Ovary (tissue), 7 donors: ENCODE measurements at regions not wholly inside any gene's neighbourhood (a gene's known extent, or its start where the extent isn't known, plus 50 kb on each side); places are given as distances from the start of the nearest gene placed in this dataset.
"Not testable (repeated sequence)": the region's sequence is repeated elsewhere in the genome, so short reads cannot be mapped to it uniquely, and the experiment has no call there.

Source experiments
- DNase-seq, 5 donors: peaks; one replicate each; pipeline ENCODE4 v3.0.0-alpha.2; 2019 to 2020
- H3K27ac ChIP-seq, 2 donors: fragments of 200-600 bp; one replicate each; pipeline versions ENCODE4 v1.5.1 to v1.8.0; 2019 to 2022
- H3K27me3 ChIP-seq: fragments of 200-600 bp; one replicate; pipeline ENCODE4 v1.8.0; 2022
- H3K36me3 ChIP-seq: fragments of 200-600 bp; sonication (generic); one replicate; pipeline ENCODE4 v1.5.1; 2019
- H3K4me1 ChIP-seq: one replicate; pipeline ENCODE4 v1.8.1; 2013; ENCODE audit warnings: mild to moderate bottlenecking, moderate library complexity; ENCODE audit not compliant: insufficient read depth
- H3K4me3 ChIP-seq: fragments of 200-600 bp; sonication (generic); one replicate; pipeline ENCODE4 v1.5.1; 2017
- H3K9me3 ChIP-seq, 2 donors: fragments of 200-600 bp in 1 of 2; sonication (generic) in 1 of 2; one replicate each; pipeline versions ENCODE4 v1.5.1 to v1.8.1; 2013 to 2019; ENCODE audit warnings: mild to moderate bottlenecking in 1 of 2, moderate library complexity in 1 of 2
- EP300 ChIP-seq: sonication (generic); formaldehyde crosslinking; IDR thresholded peaks from one replicate; pipeline ENCODE4 v1.6.1; 2017; ENCODE audit warnings: antibody characterized with exemption
- POLR2A ChIP-seq: fragments of 450-650 bp; IDR thresholded peaks from one replicate; pipeline ENCODE4 v1.6.1; 2017; ENCODE audit warnings: antibody characterized with exemption, mild to moderate bottlenecking, moderate library complexity
- WGBS, 3 donors: extraction: QIAGEN DNeasy Blood & Tissue Kit in 1 of 3; methylation state at CpG; one replicate each; pipeline versions ENCODE4 v1.1.5 to v1.1.7; 2013 to 2017; 5-methylcytosine and 5-hydroxymethylcytosine counted together
- intact Hi-C, 4 donors: fragments of 100-400 bp; cut with DNase I; formaldehyde crosslinking; loops; one replicate each; pipeline versions ENCODE4 v1.11.0 to v1.15.1; 2022 to 2023
- TF ChIP-seq, protein P1 (sequence below), 3 donors: fragments of 450-650 bp in 2 of 3; fragments of 200-600 bp in 1 of 3; IDR thresholded peaks; one replicate each; pipeline versions ENCODE4 v1.5.1 to v1.8.0; 2016 to 2022; ENCODE audit warnings: antibody characterized with exemption in 3 of 3, mild to moderate bottlenecking in 1 of 3
- donor health status: DM: no; HTN: no; CAD: no; lungs with moderate emphysema.
- donor health status: DM: no; HTN: no; CAD: no.
- donor health status: Bipolar disorder and iron deficiency.
- donor health status: DM: no; HTN: no; CAD: no.
- donor health status: DM: yes; HTN: yes; CAD: no.

DNA sequence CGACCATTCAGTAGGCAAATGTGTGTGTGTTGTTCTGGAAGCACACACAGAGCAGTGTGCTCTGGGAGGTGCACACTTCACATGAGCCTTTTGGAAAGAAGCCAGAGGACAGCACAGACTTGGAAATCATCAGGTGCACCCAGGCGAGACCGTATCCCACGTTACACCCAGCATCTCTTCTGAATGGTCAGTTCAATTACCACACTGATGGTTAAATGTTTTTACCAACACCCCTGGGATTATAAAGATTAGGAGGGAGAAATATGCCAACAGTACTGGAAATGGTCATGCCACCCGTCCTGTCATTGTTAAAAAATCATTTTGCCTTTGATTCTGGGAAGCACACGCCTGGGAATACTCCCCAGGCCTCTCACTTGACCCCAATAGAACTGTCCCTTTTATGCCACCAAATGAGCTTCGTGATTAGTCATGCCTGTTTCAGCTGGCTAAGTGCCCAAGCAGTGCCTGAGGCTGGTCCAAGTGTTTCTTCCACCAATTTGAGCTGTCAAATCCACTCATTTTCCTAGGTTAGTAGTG is 183.7 kb downstream of the NRP2 start:
- intact Hi-C loops: no loop called here
- H3K4me1 ChIP-seq: no peaks in the 10 kb centered on the region
- no peak for TF ChIP-seq POLR2A
- H3K4me3 ChIP-seq: no peak overlapping the region
- H3K36me3 ChIP-seq: no peaks in the 10 kb centered on the region
- WGBS, 3 donors: 70 to 73% (median 72%) methylated on average over 7 of the region's 7 CpGs
- H3K27ac ChIP-seq: no peak overlapping the region
- no peaks in the 10 kb centered on the region for H3K27me3 ChIP-seq
- H3K9me3 ChIP-seq: no peaks in the 10 kb centered on the region
- no peak for DNase-seq

DNA sequence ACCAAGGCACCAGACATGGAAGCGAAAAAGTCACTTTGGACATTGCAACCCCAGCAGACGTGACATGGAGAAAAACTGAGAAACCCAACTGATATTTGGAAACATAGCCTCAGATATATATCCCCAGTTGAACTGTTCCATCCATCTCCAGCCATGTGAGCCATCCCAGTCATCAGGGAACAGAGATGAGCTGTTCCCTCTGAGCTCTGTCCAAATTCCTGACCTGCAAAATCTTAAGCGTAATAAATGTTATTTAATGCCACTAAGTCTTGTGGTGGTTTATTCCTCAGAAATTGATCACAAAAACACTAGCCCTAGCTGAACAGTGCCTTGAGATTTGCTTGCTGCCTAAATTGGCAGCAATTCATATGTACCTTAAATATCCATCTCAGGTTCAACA is 182.8 kb downstream of the NRP2 start:
- TF ChIP-seq, protein P1, sequence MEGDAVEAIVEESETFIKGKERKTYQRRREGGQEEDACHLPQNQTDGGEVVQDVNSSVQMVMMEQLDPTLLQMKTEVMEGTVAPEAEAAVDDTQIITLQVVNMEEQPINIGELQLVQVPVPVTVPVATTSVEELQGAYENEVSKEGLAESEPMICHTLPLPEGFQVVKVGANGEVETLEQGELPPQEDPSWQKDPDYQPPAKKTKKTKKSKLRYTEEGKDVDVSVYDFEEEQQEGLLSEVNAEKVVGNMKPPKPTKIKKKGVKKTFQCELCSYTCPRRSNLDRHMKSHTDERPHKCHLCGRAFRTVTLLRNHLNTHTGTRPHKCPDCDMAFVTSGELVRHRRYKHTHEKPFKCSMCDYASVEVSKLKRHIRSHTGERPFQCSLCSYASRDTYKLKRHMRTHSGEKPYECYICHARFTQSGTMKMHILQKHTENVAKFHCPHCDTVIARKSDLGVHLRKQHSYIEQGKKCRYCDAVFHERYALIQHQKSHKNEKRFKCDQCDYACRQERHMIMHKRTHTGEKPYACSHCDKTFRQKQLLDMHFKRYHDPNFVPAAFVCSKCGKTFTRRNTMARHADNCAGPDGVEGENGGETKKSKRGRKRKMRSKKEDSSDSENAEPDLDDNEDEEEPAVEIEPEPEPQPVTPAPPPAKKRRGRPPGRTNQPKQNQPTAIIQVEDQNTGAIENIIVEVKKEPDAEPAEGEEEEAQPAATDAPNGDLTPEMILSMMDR (IDR thresholded peaks at IDR 0.05): no peak
- TF ChIP-seq POLR2A: no peak
- no peak for TF ChIP-seq EP300
- intact Hi-C loops: no loop called here
- H3K27me3 ChIP-seq: no peaks in the 10 kb centered on the region
- no peak overlapping the region for H3K27ac ChIP-seq
- no peaks in the 10 kb centered on the region for H3K36me3 ChIP-seq
- no peak overlapping the region for H3K4me3 ChIP-seq
- DNase-seq: no peak
- WGBS, 3 donors: 84 to 94% (median 93%) methylated on average over 3 of the region's 3 CpGs
- no peaks in the 10 kb centered on the region for H3K9me3 ChIP-seq
- H3K4me1 ChIP-seq: no peaks in the 10 kb centered on the region

DNA sequence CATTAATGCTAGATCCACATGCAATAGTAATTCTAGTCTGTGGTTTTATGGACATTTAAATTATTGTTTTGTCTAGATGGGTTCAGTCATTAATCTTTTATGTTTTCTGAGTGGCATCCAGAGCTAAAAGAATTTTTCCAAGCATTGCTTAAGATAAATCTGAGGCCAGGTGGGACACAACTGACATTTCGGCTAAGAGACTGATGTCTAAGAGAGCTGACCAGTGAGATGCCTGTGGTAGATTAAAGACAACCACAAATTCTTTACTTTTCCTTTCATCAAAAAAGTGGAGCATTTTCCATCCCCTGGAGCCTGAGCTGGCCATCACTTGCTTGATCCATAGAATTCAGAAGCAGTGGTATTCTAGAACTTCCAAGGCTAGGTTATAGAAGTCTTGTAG is 182.2 kb downstream of the NRP2 start:
- Histone ChIP-seq H3K36me3 (no peaks in the 10 kb centered on the region), H3K9me3 (no peaks in the 10 kb centered on the region), H3K27me3 (no peaks in the 10 kb centered on the region), H3K4me1 (no peaks in the 10 kb centered on the region), H3K27ac (no peak overlapping the region), H3K4me3 (no peak overlapping the region)
- intact Hi-C loops: no loop called here
- WGBS, 3 donors: 76 to 97% (median 87%) methylated on average over 1 of the region's 1 CpG
- TF ChIP-seq, protein P1 (IDR thresholded peaks at IDR 0.05): no peak
- TF ChIP-seq EP300: no peak
- TF ChIP-seq POLR2A: no peak
- no peak for DNase-seq

DNA sequence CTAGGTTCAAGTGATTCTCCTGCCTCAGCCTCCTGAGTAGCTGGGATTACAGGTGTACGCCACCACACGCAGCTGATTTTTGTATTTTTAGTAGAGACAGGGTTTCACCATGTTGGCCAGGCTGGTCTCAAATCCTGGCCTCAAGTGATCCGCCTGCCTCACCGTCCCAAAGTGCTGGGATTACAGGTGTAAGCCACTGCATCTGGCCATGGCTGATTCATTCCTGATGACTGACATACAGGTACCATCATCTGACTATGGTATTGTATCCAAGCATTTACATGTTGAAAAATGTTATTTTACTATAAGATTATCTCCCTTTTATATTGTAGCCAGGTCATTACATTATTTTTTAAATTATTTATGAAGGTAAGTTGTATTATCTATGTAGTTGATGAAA is 180.5 kb downstream of the NRP2 start:
- intact Hi-C loops, H3K4me3 ChIP-seq, DNase-seq, H3K27ac ChIP-seq, H3K4me1 ChIP-seq, H3K9me3 ChIP-seq, H3K27me3 ChIP-seq, H3K36me3 ChIP-seq: not testable (repeated sequence)
- WGBS, 3 donors: 94 to 97% (median 96%) methylated on average over 4 of the region's 4 CpGs

DNA sequence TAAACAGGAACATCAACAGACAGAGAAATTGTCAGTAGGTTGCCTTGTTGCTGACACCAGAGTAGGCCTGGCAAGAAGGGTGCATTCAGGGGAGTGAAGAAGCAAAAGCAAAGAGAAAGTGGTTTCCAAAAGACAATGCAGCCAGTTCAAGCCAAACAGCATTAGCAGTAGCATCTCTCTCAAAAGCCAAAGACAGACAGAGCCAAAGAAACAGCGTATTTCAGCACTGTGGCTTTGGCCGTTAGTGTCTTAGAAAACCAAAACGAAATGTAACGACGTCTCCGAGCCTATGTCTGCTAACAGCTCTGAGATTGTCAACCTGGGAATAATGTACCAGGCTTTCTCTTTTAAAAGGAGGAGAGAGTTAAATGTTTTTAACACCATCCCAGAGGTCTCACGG is 178.6 kb downstream of the NRP2 start:
- intact Hi-C loops: no loop called here
- Histone ChIP-seq H3K27me3 (no peaks in the 10 kb centered on the region), H3K4me1 (no peaks in the 10 kb centered on the region), H3K27ac (no peak overlapping the region), H3K9me3 (no peaks in the 10 kb centered on the region), H3K36me3 (no peaks in the 10 kb centered on the region), H3K4me3 (no peak overlapping the region)
- no peak for DNase-seq
- WGBS, 3 donors: 61 to 78% (median 69%) methylated on average over 7 of the region's 7 CpGs
- TF ChIP-seq POLR2A (no peak), EP300 (no peak)
- TF ChIP-seq, protein P1 (IDR thresholded peaks at IDR 0.05): no peak

DNA sequence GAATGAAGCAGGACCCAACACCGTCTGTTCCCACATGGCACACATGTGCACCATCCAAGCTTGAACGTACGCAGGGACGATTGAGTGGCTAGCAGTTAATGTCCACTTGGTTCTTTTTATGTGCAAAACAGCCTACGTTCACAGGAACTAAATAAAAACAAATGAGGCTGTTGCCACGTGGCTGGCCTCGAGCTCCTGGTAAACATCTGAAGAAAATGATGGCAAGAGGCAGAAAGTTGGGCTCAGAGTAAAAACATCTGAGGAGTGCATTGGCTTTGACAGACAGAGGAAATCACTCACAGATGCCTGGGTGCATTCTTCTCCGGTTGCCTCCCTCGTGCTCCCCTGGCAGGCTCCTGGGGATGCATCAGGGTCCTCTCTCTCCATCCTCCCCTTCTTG is 177.9 kb downstream of the NRP2 start:
- 42 to 52% (median 49%) methylated on average over 9 of the region's 9 CpGs for WGBS, 3 donors
- Histone ChIP-seq H3K27me3 (no peaks in the 10 kb centered on the region), H3K4me1 (no peaks in the 10 kb centered on the region), H3K27ac (no peak overlapping the region), H3K4me3 (no peak overlapping the region), H3K9me3 (no peaks in the 10 kb centered on the region), H3K36me3 (no peaks in the 10 kb centered on the region)
- no peak for DNase-seq
- TF ChIP-seq POLR2A (no peak), EP300 (no peak)
- TF ChIP-seq, protein P1 (IDR thresholded peaks at IDR 0.05): no peak
- intact Hi-C loops: no loop called here
